ENCODE measurements at regions not wholly inside any gene's neighbourhood (a gene's known extent, or its start where the extent isn't known, plus 50 kb on each side); places are given as distances from the start of the nearest gene placed in this dataset.

DNA sequence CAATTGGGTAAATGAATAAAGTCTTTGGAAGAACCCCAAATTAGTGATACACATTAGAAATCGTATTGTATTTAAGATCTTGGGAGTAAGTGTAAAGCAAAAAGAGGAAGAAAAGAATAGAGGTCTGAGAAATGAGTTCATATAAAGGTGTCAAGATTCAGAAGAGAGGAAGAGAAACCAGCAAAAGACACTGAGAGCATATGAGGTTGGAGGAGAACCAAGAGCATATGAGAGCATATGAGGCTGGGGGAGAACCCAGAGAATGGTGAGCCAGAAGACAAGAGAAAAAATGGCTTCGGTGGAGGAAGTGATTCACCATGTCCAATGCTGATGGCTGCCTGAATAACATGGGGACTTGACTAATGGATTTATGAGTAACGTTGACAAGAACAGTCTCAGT is 620.1 kb upstream of the GCFC2 start:
- DNase-seq (ENCODE audit: low read depth in 3 of 3, low spot score in 2 of 3), result no peak

DNA sequence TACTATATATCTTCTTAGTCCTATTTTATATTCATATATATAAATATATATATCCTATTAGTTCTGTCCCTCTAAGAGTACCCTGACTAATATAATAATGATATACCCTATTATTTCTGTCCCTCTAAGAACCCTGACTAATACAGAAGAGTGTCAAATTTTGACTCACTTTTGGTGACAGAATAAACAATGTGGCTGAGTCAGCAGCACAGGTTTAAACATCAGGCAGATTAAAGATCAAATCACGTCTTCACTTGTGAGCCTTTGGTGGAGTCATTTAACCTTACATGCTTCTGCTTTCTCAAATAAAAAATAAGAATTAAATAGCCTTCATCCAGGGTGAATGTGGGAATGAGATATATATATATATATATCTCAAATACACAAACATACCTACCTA is 615.9 kb upstream of the GCFC2 start:
- DNase-seq (ENCODE audit: low read depth in 3 of 3, low spot score in 2 of 3), result no peak

DNA sequence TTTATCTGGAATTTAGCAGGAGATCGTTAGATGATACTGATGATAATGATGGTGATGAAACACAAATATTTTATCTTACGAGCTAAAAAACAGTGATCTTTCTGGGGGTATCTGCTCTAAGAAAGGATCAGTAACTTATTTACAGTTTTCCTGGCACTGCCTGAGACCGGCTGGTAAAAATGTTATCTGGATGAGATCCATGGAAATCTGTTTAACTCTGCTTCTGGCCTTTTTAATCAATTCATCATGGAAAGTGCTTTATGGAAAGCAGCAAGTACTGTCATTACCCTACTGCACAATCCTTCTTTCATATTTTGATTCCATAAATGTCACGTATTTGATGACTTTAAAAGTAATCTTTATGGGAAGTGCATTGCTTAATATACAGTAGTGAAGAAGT is 612.7 kb upstream of the GCFC2 start:
- DNase-seq (ENCODE audit: low read depth in 3 of 3, low spot score in 2 of 3), result no peak

DNA sequence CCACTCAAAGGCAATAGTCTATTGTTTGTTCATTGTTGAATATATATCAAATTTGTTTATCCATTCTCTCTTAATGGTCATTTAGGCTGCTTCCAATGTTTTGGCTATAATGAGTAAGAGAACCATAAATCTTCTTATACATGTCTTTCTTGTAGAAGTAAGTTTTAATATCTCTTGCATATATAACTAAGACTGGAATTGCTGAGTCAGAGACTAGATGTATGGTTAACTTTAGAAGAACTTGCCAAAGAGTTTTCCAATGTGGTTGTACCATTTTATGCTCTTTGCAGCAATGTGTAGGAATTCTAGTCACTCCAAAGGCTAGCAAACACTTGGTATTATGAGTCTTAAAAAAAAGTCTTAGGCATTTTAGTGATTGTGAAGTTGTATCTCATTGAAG is 610.0 kb upstream of the GCFC2 start:
- no peak for DNase-seq (ENCODE audit: low read depth in 3 of 3, low spot score in 2 of 3)

DNA sequence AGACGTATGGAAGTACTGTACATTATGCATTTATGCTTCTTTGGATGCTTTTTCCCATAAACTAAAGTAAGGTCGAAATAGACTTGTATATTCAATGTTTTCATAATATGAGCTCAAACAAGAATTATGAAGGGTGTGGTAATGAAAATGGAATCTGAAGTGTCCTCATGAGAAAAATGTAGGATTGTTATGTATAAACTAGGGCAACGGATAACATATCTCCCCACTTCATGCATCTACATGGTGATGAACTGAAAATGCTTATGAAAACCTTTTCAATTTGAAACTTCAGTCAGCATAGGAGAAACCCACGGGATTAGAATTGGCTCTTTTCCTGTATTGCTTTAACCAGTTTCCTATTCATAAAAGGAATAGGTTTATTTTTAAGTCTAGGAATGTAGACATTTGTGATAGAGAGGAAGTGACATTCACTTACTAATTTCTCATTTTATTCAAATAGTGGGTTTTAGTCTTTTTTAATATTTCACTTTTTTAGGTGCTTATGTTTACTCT is 608.2 kb upstream of the GCFC2 start:
- no peak for DNase-seq (ENCODE audit: low read depth in 3 of 3, low spot score in 2 of 3)

DNA sequence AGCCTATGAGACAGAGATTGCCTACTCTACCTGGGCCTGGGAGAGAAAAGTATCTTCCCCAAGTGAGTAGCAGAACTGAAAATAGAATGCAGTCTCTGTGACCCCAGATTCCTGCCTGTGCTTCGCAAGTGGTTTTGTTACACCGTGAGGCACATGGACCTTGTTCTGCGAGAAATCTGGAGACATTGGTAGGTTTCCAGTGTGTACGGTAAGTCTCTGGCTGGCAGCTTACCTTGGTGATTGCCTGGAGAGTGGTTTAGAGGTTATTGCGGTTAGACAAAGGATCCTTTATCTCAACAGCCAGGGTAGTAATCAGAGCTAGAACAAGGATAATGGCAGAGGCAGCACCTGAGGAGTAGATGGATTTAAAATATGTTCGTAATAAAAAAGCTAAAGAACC is 606.0 kb upstream of the GCFC2 start:
- no peak for DNase-seq (ENCODE audit: low read depth in 3 of 3, low spot score in 2 of 3)

DNA sequence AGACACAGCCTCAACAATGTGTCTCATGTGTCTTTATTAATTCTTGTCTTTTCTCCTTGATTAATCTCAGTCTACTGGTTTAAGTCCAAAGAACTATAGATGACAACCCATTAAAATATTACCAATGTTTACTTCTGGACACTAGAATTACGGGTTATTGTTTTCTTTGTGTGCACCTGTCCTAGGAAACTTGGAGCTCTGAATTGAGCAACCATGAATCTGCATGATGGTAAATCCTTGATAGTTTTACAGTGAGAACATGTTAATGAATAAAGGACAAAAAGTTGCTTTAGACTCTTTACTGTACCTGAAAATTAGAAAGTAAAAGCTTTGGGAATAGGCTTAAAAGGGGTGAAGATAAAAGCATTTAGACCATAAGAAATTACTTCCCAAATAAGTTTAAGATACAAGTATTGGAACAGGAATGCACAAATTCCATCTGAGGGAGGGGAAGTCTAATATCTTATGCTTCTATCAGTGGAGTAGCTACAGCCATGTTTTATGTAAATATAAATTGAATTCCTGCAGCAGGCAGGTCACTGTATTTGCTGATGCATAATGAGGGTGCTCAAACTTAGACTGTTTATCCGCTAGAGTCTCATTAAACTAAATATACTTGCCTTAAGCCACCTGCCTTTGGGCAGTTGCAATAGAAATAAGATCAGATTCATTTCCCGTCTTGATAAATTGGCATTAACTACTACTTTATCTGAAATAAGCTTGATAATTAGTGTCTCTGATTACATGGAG is 603.7 kb upstream of the GCFC2 start:
- DNase-seq (ENCODE audit: low read depth in 3 of 3, low spot score in 2 of 3), result no peak

DNA sequence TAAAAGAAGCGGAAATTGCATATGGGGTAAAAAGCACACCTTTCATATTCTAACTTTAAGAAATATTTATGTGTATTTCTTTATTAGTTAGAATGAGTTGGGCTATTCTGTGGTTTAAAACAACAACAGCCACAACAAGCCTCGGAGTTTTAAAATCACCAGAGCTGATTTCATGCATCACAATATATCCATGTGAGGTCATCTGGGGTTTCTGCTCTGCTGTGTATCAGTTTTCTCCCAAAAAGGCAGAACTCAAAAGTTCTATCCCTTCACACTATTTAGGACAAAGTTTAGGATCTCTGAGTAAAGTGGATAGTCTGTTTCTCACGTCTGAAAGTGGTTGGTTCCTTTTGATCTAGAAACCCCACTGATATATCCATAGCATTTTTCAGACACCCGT is 601.5 kb upstream of the GCFC2 start:
- DNase-seq (ENCODE audit: low read depth in 3 of 3, low spot score in 2 of 3), result no peak

DNA sequence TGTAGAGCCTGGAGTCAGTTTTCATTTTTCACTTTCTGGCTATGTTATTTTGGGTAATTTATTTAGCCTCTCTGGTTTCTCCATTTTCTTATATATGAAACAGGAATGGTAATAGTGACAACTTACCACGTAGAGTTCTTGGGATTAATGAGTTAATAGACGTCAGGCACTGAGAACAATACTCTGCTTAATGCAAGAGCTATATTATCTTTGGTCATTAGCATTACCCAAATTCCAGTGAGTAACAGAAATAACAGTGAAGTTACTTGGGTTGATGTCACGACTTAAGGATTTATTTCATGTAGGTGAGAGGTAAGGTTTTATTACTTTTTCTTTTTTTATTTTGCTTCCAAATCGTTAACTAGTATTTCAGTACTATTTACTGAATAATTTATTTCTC is 601.0 kb upstream of the GCFC2 start:
- DNase-seq (ENCODE audit: low read depth in 3 of 3, low spot score in 2 of 3), result no peak

DNA sequence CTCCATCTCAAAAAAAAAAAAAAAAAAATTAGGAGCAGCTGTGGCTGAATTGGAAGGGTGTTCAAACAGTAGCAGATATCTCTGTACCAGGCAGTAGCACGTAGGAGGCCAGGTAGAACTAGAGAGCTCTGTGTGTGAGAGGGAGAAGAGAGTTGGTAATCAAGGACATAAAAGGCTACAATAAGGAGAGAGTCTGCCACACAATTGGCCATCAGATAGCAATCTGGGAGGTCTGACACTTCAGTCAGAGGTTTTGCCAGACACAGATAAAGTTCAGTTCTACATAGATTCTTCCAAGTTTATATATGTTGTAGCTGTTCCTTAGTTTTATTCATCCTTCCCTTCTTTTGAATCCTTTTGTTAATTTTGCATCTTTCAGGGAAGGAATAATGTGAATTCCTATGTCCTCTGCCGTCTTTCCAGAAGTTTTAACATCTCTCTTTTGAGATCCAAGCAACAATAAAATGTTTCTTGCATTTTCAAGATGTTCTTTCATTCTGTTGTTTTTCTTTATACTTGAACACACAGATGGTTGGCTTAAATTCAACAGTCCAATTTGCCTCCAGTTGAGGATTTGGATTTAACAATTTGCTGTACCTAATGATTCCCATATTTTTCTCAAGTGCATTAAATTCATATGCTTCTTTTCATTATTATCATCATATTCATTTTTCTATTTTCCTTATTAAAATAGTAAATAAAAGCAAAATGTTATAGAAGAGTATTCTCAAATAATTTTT is 600.3 kb upstream of the GCFC2 start:
- no peak for DNase-seq (ENCODE audit: low read depth in 3 of 3, low spot score in 2 of 3)

DNA sequence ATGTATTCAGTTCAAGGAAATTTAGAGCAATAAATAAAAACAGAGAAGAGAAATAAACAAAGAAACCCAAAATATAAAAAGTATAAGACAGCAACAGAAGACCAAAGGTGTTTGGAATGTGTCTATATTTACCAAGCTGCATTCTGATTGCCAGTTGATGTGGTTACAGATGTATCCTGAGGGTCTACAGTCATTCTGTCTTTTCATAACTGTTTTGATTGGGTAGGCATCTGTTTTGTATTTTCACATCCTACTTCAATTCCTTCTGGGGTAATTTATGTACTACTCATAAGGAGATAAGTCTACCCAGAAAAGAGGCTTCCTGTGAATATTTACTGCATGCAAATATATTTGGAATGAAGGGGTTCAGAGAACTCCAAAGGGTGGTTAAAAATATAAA is 596.8 kb upstream of the GCFC2 start:
- DNase-seq (ENCODE audit: low read depth in 3 of 3, low spot score in 2 of 3), result no peak

DNA sequence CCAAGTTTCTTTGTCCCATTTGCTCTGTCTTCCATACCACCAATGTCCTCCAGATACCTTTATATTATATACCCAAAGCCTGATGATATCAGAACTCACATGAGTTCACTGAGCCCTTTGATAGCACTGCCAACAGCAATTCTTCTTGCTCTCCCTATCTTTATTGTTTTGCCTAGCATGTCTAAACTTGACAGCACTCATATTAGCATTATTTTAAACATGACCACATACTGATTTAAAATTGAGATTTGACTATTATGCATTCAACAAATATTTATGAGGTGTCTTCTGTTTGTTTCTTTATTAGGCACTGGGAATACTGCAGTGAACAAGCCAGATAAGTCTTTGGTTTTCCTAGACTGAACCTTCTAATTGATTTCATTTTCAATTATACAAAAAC is 587.3 kb upstream of the GCFC2 start:
- DNase-seq (ENCODE audit: low read depth in 3 of 3, low spot score in 2 of 3), result no peak

DNA sequence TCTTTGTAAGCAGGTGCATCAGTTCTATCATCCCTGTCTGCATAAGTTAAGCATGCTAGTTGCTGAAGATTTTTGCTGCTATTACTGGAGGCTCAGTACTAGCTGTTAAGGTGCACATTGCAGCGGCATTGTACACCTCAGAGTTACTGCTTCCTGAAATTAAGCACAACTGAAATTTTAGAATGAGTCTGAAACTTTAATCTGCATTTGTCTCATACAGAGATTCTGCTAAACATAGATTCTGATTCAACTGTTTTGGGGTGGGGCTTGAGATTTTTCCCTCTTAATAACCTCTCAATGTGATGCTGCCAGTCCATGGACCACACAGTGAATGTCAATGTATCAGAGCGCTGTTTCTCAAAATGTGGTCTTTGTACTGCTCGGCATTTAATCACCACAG is 585.7 kb upstream of the GCFC2 start:
- DNase-seq (ENCODE audit: low read depth in 3 of 3, low spot score in 2 of 3), result no peak

DNA sequence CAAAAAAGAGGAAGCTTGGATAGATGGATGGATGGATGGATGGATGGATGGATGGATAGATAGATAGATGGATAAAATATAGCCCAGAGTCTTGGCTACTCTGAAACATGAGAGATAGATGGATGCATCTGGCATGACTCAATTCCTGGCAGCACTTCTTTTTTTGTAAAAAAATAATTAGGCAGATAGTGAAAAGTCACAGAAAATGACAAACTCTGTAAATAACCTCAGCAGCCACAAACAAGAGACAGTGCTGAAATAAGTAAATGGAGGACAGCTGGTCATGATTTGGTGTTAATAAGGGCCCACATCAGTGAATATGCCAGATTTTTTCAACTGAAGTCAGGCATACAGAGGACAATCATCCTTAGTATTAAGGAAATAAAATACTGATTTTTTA is 585.0 kb upstream of the GCFC2 start:
- no peak for DNase-seq (ENCODE audit: low read depth in 3 of 3, low spot score in 2 of 3)

DNA sequence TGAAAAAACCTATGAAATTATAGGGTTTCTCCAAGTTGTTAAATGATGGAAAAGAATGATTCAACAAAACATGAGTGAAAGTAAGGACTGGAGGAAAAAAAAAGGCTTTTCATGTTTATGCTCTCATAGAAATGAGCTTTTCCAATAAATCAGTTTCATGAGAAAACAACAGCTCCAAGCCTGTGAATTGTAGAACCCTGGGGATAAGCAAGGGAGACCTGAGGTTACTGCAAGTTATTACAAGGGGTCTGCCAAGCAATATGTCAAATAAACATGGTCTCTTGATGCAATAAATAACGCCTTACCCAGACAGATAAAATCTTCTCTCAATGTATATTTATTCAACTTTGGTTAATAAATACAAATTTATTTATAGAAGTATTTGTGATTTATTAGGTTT is 577.9 kb upstream of the GCFC2 start:
- DNase-seq (ENCODE audit: low read depth in 3 of 3, low spot score in 2 of 3), result peak in 2 of 3 donors; percentile 12 to 17

DNA sequence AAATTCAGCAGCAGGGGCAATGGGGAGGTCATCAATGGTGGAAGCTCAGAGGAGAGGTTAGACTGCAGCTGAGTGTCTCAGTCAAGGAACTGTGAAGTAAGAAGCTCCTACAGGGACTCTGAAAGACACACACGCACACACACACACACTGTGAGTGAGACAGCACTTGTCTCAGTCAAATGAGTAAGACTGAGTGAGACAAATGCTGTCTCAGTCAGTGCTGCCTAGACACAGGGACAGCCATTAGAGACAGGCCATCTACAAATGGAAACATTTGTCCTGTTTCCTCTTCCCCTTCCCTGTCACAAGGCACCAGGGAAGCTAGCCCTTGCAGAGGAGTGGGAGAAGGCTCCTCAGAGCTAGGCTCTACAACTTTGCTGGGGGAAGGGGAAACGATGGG is 577.4 kb upstream of the GCFC2 start:
- DNase-seq (ENCODE audit: low read depth in 3 of 3, low spot score in 2 of 3), result no peak

DNA sequence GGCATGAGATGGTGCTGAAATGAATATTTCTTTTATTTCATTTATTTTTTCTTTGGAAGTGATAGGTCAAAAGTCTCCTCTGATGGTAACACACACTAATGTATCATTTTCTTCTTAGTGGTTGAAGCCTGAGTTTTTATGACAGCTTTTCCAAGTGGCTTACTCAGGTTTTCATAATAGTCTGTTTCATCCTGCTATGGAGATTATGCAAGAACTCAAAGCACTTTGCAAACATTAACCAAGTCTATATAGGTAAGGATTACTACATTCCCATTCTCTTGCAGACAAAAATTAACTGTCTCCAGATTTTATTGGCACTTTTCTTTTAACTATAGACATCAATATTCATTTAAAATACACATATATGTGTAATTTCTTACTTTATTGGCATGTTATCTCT is 572.6 kb upstream of the GCFC2 start:
- no peak for DNase-seq (ENCODE audit: low read depth in 3 of 3, low spot score in 2 of 3)

DNA sequence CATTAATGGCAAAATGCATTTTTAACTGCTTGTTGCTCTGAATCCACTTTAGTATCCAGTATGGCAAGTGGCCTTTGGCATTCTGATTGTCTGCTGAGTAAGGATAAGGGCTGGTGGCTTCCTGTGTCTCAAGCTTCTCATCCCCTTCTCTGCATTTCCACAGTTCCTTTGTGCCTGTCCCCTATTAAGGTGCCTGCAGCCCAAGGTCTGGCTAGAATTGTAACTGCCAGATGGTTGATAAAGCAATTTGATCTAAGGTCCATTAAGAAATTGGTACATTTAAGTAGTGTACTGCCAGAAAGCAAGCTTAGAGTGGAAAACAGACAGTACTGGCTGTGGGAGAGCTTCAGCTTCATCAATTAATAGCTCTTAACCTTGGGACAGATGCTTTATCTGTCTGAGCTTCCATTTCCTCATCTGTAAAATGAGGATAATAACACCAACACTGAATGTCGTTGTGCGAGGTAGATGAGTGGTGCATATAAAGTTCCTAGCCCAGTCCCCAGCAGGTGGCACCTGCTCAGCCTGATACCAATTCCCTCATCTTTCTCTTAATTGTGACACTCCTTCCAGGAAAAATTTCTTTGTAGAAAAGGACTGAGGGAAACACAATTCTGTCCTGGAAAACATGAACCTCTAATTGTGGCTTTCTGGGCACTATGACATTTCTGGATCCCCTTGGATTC is 570.6 kb upstream of the GCFC2 start:
- DNase-seq (ENCODE audit: low read depth in 3 of 3, low spot score in 2 of 3), result no peak

DNA sequence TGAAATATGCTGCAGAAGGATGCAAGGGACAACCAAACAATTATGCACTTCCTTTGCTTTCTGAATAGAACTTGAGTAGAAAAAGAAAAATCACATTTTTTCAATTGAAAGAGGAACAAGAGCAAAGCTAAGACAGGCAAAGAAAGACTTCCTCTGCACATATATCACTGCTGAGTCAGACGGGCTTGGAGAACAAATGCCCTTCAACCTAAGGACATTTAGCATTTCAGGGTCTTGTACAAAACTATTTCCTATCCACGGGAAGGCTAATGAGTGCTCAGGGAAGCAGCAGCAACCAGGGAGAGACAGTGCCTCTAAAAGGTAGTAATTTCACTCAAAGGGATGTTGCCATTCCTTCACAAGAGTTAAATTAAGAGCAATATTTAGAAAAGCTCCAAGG is 570.0 kb upstream of the GCFC2 start:
- DNase-seq (ENCODE audit: low read depth in 3 of 3, low spot score in 2 of 3), result no peak

DNA sequence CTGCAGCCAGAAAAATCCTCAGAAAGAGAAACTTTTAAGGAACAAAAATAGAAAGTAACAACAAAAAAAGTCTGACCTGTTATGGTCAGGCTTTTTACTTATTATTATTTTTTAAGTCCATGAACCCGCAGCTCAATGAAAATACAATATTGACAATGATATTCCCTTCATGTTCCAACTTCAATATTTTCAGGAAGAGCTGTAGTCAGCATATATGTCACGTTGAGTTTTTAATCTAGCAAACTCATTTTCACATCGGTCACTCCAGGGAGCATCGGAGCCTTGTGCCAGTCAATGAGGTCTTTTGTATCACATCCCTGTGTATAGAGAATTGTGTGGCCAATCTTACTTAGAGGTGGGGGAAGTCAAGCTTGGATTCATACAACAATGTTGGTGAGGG is 568.4 kb upstream of the GCFC2 start:
- DNase-seq (ENCODE audit: low read depth in 3 of 3, low spot score in 2 of 3), result no peak

DNA sequence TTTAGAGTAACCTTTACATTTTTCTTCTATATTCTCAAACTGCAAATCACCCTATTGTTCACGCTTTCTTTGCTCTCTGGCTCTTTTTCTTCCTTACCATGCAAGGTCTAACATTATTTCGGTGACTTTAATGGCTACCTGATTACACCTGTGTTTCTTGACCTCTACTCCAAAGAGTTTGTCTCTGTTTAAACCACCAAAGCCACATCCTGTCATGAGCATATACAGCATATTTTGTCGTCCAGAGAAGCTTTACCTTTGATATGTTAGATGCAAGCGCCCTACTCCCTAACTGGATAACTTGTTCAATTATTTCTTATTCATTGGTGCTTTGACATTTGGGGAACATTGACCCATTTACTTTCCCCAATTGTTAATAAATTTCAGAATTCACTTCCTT is 565.1 kb upstream of the GCFC2 start:
- no peak for DNase-seq (ENCODE audit: low read depth in 3 of 3, low spot score in 2 of 3)

DNA sequence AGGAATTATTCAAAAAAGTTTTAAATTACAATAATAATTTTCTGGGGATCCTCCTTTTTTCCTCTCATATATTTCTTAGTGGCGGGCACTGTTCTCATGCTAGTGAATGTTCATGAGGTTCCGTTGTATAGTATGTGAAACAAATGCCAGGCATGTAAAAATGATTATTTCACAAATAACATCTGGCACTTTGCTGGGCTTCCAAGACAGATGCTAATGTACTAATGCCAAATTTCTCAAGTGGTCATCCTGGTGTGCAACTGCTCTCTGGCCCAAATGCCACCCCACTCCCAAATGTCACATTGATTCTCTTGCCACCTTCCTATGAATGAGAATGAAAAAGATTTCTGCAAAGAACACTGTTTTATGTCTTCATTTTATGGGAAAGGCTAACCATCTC is 564.0 kb upstream of the GCFC2 start:
- DNase-seq (ENCODE audit: low read depth in 3 of 3, low spot score in 2 of 3), result no peak

All from right renal cortex interstitium (tissue), 3 donors.